ENCODE measurements at regions not wholly inside any gene's neighbourhood (a gene's known extent, or its start where the extent isn't known, plus 50 kb on each side); places are given as distances from the start of the nearest gene placed in this dataset.

DNA sequence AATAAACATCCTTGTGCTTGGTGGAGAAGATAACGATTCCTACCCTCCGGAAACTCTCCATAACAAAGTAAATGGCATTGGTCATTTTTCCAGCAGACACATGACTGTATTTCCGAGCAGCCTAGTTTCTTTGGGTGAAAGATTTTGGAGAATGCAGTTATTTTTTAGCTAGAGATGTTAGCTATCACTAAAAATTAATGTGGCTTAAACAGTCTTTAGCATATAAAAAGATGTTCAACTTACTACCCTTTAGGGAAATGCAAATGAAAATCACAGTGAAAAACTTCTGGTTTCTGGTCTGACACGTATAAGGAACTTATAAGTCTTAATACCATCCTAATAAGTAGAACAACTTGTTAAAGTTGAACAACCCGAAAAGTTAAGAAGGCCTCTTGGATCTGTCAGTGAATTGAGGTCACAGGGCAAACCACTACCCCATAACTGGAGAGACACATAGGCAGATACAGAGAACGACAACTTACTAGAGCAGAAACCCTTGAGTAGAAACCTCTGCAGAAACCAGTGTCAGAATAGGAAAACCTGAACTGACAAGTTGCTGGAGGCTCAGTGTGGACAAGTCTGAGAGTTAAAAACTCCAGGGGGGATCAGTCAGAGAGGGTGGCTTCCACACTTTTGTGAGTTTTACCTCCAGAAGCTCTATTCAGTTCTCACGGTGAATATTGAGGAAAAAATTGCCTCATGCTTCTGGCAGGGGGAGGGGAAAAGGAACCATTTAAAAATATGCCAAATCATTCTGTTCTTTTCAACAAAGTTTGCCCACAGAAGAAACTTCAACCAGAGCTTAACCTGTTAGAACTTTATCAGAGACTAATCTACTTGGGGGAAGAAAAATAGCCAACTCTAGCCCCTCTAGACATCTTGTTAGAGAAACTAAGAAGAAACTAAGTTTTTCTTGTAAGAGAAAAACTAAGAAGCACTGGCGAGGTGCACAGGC is 325.2 kb upstream of the RPS23 start:
- Histone ChIP-seq H3K9me3 (ENCODE audit: control insufficient read depth, insufficient read depth, low read length) (no peaks in the 10 kb centered on the region), H3K4me3 (ENCODE audit: low read depth, low read length) (no peak overlapping the region), H3K27me3 (ENCODE audit: control insufficient read depth, insufficient read depth, low read length) (no peaks in the 10 kb centered on the region), H3K36me3 (ENCODE audit: control insufficient read depth, insufficient read depth, low read length) (no peaks in the 10 kb centered on the region), H3K4me1 (ENCODE audit: control insufficient read depth, insufficient read depth, low read length) (no peaks in the 10 kb centered on the region), H3K9ac (ENCODE audit: low read depth, low read length) (no peak overlapping the region), H3K27ac (ENCODE audit: low read depth, low read length) (no peak overlapping the region)

DNA sequence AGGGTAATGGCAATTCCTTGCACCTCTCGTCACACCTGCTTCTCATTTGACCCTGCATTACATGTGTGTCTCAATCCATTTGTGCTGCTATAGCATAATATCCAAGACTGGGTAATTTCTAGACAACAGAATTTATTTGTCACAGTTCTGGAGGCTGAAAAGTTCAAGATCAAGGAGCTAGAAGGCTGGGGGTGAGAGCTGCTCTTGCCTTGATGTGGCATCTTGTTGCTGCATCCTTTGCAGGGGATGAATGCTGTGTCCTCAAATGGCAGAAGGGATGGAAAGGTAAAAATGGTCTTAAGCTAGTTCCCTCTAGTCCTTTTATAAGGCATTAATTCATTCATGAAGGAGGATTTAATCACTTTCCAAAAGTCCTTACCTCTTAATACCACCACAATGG is 323.7 kb upstream of the RPS23 start:
- Histone ChIP-seq H3K9me3 (ENCODE audit: control insufficient read depth, insufficient read depth, low read length) (no peaks in the 10 kb centered on the region), H3K4me1 (ENCODE audit: control insufficient read depth, insufficient read depth, low read length) (no peaks in the 10 kb centered on the region), H3K27me3 (ENCODE audit: control insufficient read depth, insufficient read depth, low read length) (no peaks in the 10 kb centered on the region), H3K4me3 (ENCODE audit: low read depth, low read length) (no peak overlapping the region), H3K27ac (ENCODE audit: low read depth, low read length) (no peak overlapping the region), H3K9ac (ENCODE audit: low read depth, low read length) (no peak overlapping the region), H3K36me3 (ENCODE audit: control insufficient read depth, insufficient read depth, low read length) (no peaks in the 10 kb centered on the region)

DNA sequence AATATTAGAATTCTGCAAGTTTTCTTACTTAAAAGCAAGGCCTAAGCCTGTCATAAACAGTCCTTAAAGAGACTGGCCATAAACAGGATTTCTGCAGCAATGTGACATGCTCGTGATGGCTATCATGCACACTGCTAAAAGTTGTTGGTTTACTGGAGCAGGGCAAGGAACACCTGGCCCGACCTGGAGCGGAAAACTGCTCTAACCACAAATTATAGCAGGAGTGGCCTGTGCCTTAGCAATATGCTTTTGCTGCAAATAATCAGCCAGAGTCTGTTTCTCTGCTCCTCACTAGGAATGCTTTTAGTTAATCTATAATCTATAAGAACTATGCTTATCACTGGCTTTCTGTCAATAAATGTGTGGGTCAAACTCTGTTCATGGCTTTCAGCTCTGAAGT is 322.9 kb upstream of the RPS23 start:
- Histone ChIP-seq H3K36me3 (ENCODE audit: control insufficient read depth, insufficient read depth, low read length) (no peaks in the 10 kb centered on the region), H3K9me3 (ENCODE audit: control insufficient read depth, insufficient read depth, low read length) (no peaks in the 10 kb centered on the region), H3K27ac (ENCODE audit: low read depth, low read length) (no peak overlapping the region), H3K4me3 (ENCODE audit: low read depth, low read length) (no peak overlapping the region), H3K4me1 (ENCODE audit: control insufficient read depth, insufficient read depth, low read length) (no peaks in the 10 kb centered on the region), H3K9ac (ENCODE audit: low read depth, low read length) (no peak overlapping the region), H3K27me3 (ENCODE audit: control insufficient read depth, insufficient read depth, low read length) (no peaks in the 10 kb centered on the region)

DNA sequence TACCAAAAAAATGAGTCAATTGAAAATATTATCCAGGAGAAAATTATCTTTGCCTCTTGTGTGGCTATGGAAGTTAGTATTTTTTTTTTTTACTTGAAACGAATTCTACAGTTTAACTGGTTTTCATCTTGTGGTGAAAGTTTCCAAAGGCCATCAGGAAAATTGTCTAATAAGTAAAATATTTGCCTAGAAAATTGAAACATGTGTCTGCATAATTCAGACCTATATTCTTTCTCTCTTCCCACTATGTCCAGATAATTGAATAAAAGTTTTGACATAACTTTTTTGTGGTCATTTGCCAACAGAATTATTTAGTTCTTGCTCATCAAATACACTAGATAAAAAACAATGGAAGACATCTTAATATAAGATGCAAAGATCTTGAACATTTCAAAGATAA is 321.5 kb upstream of the RPS23 start:
- Histone ChIP-seq H3K36me3 (ENCODE audit: control insufficient read depth, insufficient read depth, low read length) (no peaks in the 10 kb centered on the region), H3K27me3 (ENCODE audit: control insufficient read depth, insufficient read depth, low read length) (no peaks in the 10 kb centered on the region), H3K27ac (ENCODE audit: low read depth, low read length) (no peak overlapping the region), H3K4me1 (ENCODE audit: control insufficient read depth, insufficient read depth, low read length) (peaks cover 13% of the 10 kb centered on the region), H3K9ac (ENCODE audit: low read depth, low read length) (no peak overlapping the region), H3K9me3 (ENCODE audit: control insufficient read depth, insufficient read depth, low read length) (no peaks in the 10 kb centered on the region), H3K4me3 (ENCODE audit: low read depth, low read length) (no peak overlapping the region)

DNA sequence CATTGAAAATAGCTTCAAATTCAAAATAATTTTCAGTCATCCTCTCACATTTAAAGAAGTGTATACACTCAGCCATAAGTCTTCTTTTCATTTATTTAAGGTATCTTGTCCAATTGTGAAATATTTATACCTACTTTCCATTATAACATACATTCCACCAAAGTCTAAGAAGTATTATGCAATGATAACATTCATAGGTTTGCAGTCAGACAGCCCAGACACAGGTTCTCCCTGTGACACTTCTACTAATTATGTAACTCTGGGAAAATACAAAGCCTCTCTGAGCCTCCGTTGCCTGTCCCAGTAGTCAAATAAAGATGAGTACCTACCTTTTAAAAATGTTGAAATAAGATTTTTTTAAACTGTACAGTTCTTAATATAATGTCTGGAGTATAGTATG is 320.9 kb upstream of the RPS23 start:
- Histone ChIP-seq H3K27me3 (ENCODE audit: control insufficient read depth, insufficient read depth, low read length) (no peaks in the 10 kb centered on the region), H3K4me3 (ENCODE audit: low read depth, low read length) (no peak overlapping the region), H3K9ac (ENCODE audit: low read depth, low read length) (no peak overlapping the region), H3K9me3 (ENCODE audit: control insufficient read depth, insufficient read depth, low read length) (no peaks in the 10 kb centered on the region), H3K36me3 (ENCODE audit: control insufficient read depth, insufficient read depth, low read length) (no peaks in the 10 kb centered on the region), H3K4me1 (ENCODE audit: control insufficient read depth, insufficient read depth, low read length) (peaks cover 19% of the 10 kb centered on the region), H3K27ac (ENCODE audit: low read depth, low read length) (no peak overlapping the region)

DNA sequence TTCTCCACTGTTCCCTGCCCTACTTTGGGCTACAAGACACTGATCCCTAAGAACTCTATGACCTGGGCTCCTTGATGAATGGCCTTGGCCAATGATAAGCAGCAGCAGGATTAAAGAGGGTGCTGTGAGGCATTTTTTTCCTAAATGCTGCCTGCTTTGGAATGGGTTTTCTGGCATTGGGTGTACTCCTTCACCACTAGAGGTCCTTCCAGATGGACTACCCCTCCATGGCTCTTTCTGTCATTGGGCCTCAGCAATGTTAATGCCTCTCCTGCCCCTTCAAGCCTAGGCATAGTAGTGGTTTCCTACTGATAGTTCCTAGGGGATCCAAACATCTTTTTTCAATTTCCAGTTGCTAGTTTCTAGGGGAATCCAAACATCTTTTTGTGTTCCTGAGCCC is 319.3 kb upstream of the RPS23 start:
- Histone ChIP-seq H3K36me3 (ENCODE audit: control insufficient read depth, insufficient read depth, low read length) (no peaks in the 10 kb centered on the region), H3K27ac (ENCODE audit: low read depth, low read length) (no peak overlapping the region), H3K4me1 (ENCODE audit: control insufficient read depth, insufficient read depth, low read length) (peaks cover 29% of the 10 kb centered on the region), H3K27me3 (ENCODE audit: control insufficient read depth, insufficient read depth, low read length) (no peaks in the 10 kb centered on the region), H3K4me3 (ENCODE audit: low read depth, low read length) (no peak overlapping the region), H3K9me3 (ENCODE audit: control insufficient read depth, insufficient read depth, low read length) (no peaks in the 10 kb centered on the region), H3K9ac (ENCODE audit: low read depth, low read length) (no peak overlapping the region)

DNA sequence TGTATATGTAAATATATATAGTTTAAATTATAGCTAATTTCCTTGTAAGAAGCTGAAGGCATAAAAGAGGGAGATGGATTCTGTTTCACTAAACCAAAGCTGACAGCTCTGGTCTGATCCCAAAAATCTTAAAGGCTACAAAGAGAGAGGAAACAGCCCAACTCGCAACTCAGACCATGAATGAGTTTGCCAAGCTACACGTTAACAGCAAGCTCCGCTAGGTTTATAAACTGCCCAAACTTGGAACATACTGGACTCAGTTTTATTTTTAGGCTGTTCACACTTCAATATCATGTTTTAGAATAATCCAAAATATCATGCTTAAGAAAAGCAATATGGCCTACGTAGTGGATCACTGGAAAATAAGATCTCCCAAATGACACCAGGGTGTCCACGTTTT is 318.3 kb upstream of the RPS23 start:
- peaks cover 36% of the 10 kb centered on the region for H3K4me1 ChIP-seq (ENCODE audit: control insufficient read depth, insufficient read depth, low read length)
- no peaks in the 10 kb centered on the region for H3K27me3 ChIP-seq (ENCODE audit: control insufficient read depth, insufficient read depth, low read length)
- H3K36me3 ChIP-seq (ENCODE audit: control insufficient read depth, insufficient read depth, low read length) = no peaks in the 10 kb centered on the region
- H3K9ac ChIP-seq (ENCODE audit: low read depth, low read length) = no peak overlapping the region
- no peaks in the 10 kb centered on the region for H3K9me3 ChIP-seq (ENCODE audit: control insufficient read depth, insufficient read depth, low read length)
- H3K27ac ChIP-seq (ENCODE audit: low read depth, low read length) = no peak overlapping the region
- no peak overlapping the region for H3K4me3 ChIP-seq (ENCODE audit: low read depth, low read length)

DNA sequence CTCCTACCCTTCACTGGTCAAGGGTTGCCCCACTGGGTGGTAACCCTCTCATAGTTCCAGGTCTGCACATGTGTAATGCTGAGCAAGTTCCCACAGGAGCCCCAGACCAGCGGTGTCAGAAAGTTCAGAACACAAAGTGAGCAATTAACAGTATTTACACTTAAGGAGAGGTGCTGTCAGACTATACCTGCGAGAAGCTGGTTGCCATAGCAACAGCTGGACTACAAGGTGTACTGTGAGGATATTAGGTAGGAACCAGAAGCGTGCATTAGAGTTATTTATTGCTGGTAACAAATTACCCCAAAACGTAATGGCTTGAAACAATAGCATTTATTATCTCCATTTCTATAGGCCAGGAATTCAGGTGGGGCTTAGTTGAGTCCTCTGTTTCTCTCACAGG is 317.0 kb upstream of the RPS23 start:
- no peaks in the 10 kb centered on the region for H3K27me3 ChIP-seq (ENCODE audit: control insufficient read depth, insufficient read depth, low read length)
- peaks cover 9% of the 10 kb centered on the region for H3K9me3 ChIP-seq (ENCODE audit: control insufficient read depth, insufficient read depth, low read length)
- no peak overlapping the region for H3K4me3 ChIP-seq (ENCODE audit: low read depth, low read length)
- H3K9ac ChIP-seq (ENCODE audit: low read depth, low read length) = no peak overlapping the region
- no peaks in the 10 kb centered on the region for H3K36me3 ChIP-seq (ENCODE audit: control insufficient read depth, insufficient read depth, low read length)
- no peak overlapping the region for H3K27ac ChIP-seq (ENCODE audit: low read depth, low read length)
- H3K4me1 ChIP-seq (ENCODE audit: control insufficient read depth, insufficient read depth, low read length) = peaks cover 43% of the 10 kb centered on the region

DNA sequence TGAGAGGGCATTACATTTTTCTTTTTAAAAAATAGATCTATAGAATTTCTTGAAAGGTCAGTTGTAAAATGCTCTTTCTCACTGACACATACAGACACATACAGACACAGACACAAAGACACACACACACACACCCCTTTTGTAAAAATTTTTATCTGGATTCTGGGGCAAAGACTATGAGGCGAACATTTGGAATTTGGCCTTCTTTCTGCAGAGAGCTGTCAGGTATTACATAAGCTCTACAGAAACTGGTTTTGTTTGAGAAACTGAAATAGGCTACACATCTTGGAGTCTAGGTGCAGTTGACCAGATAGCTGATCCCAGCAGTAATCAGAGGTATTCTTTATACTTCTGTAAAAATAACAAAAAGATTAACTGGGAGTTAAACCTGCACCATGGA is 315.9 kb upstream of the RPS23 start:
- Histone ChIP-seq H3K36me3 (ENCODE audit: control insufficient read depth, insufficient read depth, low read length) (no peaks in the 10 kb centered on the region), H3K4me1 (ENCODE audit: control insufficient read depth, insufficient read depth, low read length) (peaks cover 43% of the 10 kb centered on the region), H3K9ac (ENCODE audit: low read depth, low read length) (no peak overlapping the region), H3K9me3 (ENCODE audit: control insufficient read depth, insufficient read depth, low read length) (peaks cover 19% of the 10 kb centered on the region), H3K4me3 (ENCODE audit: low read depth, low read length) (no peak overlapping the region), H3K27me3 (ENCODE audit: control insufficient read depth, insufficient read depth, low read length) (no peaks in the 10 kb centered on the region), H3K27ac (ENCODE audit: low read depth, low read length) (no peak overlapping the region)

DNA sequence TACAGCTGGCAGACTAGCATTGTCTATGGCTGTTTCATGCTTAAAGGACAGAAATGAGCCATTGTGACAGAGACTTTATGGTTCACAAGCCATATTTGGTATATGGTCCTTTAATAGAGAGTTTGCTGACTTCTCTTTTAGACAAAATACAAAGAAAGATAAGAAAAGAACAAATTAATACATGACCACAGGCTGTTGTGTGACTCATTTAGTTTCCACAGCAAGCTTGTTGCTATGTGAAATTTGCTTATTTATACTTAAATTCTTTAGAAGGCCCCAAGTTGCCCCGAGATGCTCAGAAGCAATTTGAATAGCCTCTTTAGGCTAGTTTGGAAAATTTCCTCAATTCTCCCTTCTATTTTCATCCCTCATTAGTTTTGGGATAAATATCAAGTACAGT is 315.3 kb upstream of the RPS23 start:
- Histone ChIP-seq H3K9me3 (ENCODE audit: control insufficient read depth, insufficient read depth, low read length) (peaks cover 20% of the 10 kb centered on the region), H3K36me3 (ENCODE audit: control insufficient read depth, insufficient read depth, low read length) (no peaks in the 10 kb centered on the region), H3K27me3 (ENCODE audit: control insufficient read depth, insufficient read depth, low read length) (no peaks in the 10 kb centered on the region), H3K9ac (ENCODE audit: low read depth, low read length) (no peak overlapping the region), H3K27ac (ENCODE audit: low read depth, low read length) (no peak overlapping the region), H3K4me3 (ENCODE audit: low read depth, low read length) (no peak overlapping the region), H3K4me1 (ENCODE audit: control insufficient read depth, insufficient read depth, low read length) (peaks cover 43% of the 10 kb centered on the region)

DNA sequence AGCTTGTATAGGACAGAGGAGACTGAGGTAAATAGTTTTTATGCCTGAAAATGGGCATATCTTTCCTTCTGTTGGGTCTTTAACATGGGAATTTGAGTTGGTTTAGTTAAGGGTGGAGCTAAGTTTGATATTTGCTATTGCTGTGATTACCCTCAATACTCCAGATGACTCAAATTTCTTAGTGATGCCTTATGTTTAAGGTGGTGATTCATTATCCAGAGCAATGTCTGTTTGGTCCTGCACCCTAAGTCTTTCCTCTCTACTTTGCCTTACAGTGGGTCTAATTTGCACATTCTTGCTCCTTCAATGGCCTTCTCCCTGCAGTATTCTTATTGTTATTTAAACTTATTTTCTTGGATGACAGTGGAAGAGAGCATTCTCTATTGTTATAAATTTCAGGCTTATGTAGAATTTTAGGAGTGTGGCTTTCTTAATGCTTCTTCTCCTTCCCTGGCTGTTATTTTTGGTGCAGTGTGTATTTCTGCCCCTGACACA is 312.9 kb upstream of the RPS23 start:
- H3K36me3 ChIP-seq (ENCODE audit: control insufficient read depth, insufficient read depth, low read length) = no peaks in the 10 kb centered on the region
- H3K4me3 ChIP-seq (ENCODE audit: low read depth, low read length) = peak overlapping the region; percentile 18; the same call in 1 of the 2 replicates
- H3K9ac ChIP-seq (ENCODE audit: low read depth, low read length) = no peak overlapping the region; the same call in 1 of the 2 replicates
- peaks cover 24% of the 10 kb centered on the region for H3K9me3 ChIP-seq (ENCODE audit: control insufficient read depth, insufficient read depth, low read length)
- peaks cover 47% of the 10 kb centered on the region for H3K4me1 ChIP-seq (ENCODE audit: control insufficient read depth, insufficient read depth, low read length)
- H3K27ac ChIP-seq (ENCODE audit: low read depth, low read length) = peak overlapping the region; percentile 87
- no peaks in the 10 kb centered on the region for H3K27me3 ChIP-seq (ENCODE audit: control insufficient read depth, insufficient read depth, low read length)
